GM12878 (cell line): ENCODE measurements at regions not wholly inside any gene's neighbourhood (a gene's known extent, or its start where the extent isn't known, plus 50 kb on each side); places are given as distances from the start of the nearest gene placed in this dataset.

Experiments used
- BACH1 ChIP-seq: fragments of 450-650 bp; IDR thresholded peaks from 2 replicates; pipeline ENCODE4 v1.6.1; 2017; ENCODE audit warnings: mild to moderate bottlenecking, borderline replicate concordance
- BHLHE40 ChIP-seq, 2 experiments: fragments of 450-650 bp in 1 of 2; IDR thresholded peaks; 2 replicates each; pipeline ENCODE4 v1.6.1; 2011 to 2017; ENCODE audit warnings: low read depth in 2 of 2, borderline replicate concordance in 1 of 2, improper control_type of control experiment in 1 of 2, low read length in 1 of 2, mild to moderate bottlenecking in 1 of 2
- CBX3 ChIP-seq: fragments of 200-600 bp; sonication (generic); IDR thresholded peaks from 2 replicates; pipeline ENCODE4 v1.6.1; 2016; ENCODE audit warnings: low read depth, borderline replicate concordance
- CTCF ChIP-seq, 3 experiments: IDR thresholded peaks in 2 of 3; conservative IDR thresholded peaks in 1 of 3; 2 replicates each; pipeline ENCODE4 v1.5.1; 2011; ENCODE audit warnings: low read depth in 3 of 3, low read length in 3 of 3, mild to moderate bottlenecking in 3 of 3, control low read depth in 2 of 3, moderate library complexity in 2 of 3, inconsistent platforms in 1 of 3, mixed read lengths in 1 of 3; ENCODE audit not compliant: control insufficient read depth in 2 of 3, insufficient read depth in 1 of 3; ENCODE audit errors: extremely low read depth in 1 of 3
- ELK1 ChIP-seq: IDR thresholded peaks from 2 replicates; pipeline ENCODE4 v1.6.1; 2012; ENCODE audit warnings: low read depth, low read length, improper control_type of control experiment
- ETV6 ChIP-seq, 2 experiments: fragments of 450-650 bp in 1 of 2; IDR thresholded peaks in 1 of 2; conservative IDR thresholded peaks in 1 of 2; 2 replicates each; pipeline ENCODE4 v1.6.1; 2014; ENCODE audit warnings: antibody characterized with exemption in 1 of 2, borderline replicate concordance in 1 of 2, low read depth in 1 of 2, mild to moderate bottlenecking in 1 of 2, moderate library complexity in 1 of 2
- EZH2 ChIP-seq: IDR thresholded peaks from 2 replicates; pipeline ENCODE4 v1.6.1; 2012; ENCODE audit warnings: low read depth, mild to moderate bottlenecking, control low read depth, inconsistent platforms, low read length, borderline replicate concordance; ENCODE audit not compliant: control insufficient read depth
- GABPA ChIP-seq: IDR thresholded peaks from 2 replicates; pipeline ENCODE4 v1.6.1; 2014; ENCODE audit warnings: antibody characterized with exemption, low read depth, mild to moderate bottlenecking, inconsistent platforms
- HDAC2 ChIP-seq: fragments of 200-600 bp; sonication (generic); IDR thresholded peaks from 2 replicates; pipeline ENCODE4 v1.6.1; 2017
- MYC ChIP-seq: IDR thresholded peaks from 2 replicates; pipeline ENCODE4 v1.6.1; 2011; ENCODE audit warnings: mild to moderate bottlenecking, low read length, moderate library complexity, inconsistent platforms; ENCODE audit not compliant: insufficient read depth, insufficient replicate concordance, insufficient read length, severe bottlenecking
- SP1 ChIP-seq: IDR thresholded peaks from one replicate; pipeline ENCODE4 v1.6.1; 2011; ENCODE audit warnings: low read depth, low read length
- SPI1 ChIP-seq: IDR thresholded peaks from 2 replicates; pipeline ENCODE4 v1.6.1; 2011; ENCODE audit warnings: low read depth, mild to moderate bottlenecking, low read length, moderate library complexity, borderline replicate concordance; ENCODE audit not compliant: insufficient read depth
- SUZ12 ChIP-seq: fragments of 200-600 bp; sonication (generic); IDR thresholded peaks from one replicate; pipeline ENCODE4 v1.6.1; 2018; ENCODE audit warnings: antibody characterized with exemption, mild to moderate bottlenecking; ENCODE audit not compliant: unreplicated experiment
- TAF1 ChIP-seq: IDR thresholded peaks from 2 replicates; pipeline ENCODE4 v1.6.1; 2011; ENCODE audit warnings: mild to moderate bottlenecking, low read depth, low read length, borderline replicate concordance

- TF ChIP-seq CBX3 (no peak), ETV6 (conservative IDR thresholded peaks at IDR 0.05 in 1 of 2, IDR thresholded peaks at IDR 0.05 in 1 of 2; ENCODE audit: borderline replicate concordance in 1 of 2, low read depth in 1 of 2) (no peak), EZH2 (no peak), CTCF (IDR thresholded peaks at IDR 0.05 in 2 of 3, conservative IDR thresholded peaks at IDR 0.05 in 1 of 3; ENCODE audit: control insufficient read depth in 2 of 3, extremely low read depth in 1 of 3, insufficient read depth in 1 of 3, low read depth in 3 of 3, low read length in 3 of 3) (no peak), SP1 (no peak), SPI1 (no peak), MYC (no peak), GABPA (no peak), TAF1 (no peak), BHLHE40 (IDR thresholded peaks at IDR 0.05; ENCODE audit: borderline replicate concordance in 1 of 2, low read depth in 2 of 2, low read length in 1 of 2) (no peak), HDAC2 (no peak), BACH1 (no peak), ELK1 (no peak), SUZ12 (no peak)
Measured at GRCh38 chr1:170410401-170411166, 121.4 kb upstream of the GORAB start.
